Osteocyte (in vitro differentiated cells): ENCODE measurements at regions not wholly inside any gene's neighbourhood (a gene's known extent, or its start where the extent isn't known, plus 50 kb on each side); places are given as distances from the start of the nearest gene placed in this dataset.

Source experiments
- DNase-seq: peaks from one replicate; pipeline ENCODE4 v3.0.0; 2021; ENCODE audit warnings: mixed read lengths; ENCODE audit not compliant: unreplicated experiment; ENCODE audit errors: extremely low spot score
- H3K27ac Mint-ChIP-seq: one replicate; pipeline ENCODE4 v1.8.0; 2021; ENCODE audit warnings: mild to moderate bottlenecking, mixed read lengths; ENCODE audit not compliant: unreplicated experiment
- H3K27me3 Mint-ChIP-seq: one replicate; pipeline ENCODE4 v1.8.0; 2021; ENCODE audit warnings: mixed read lengths; ENCODE audit not compliant: unreplicated experiment
- H3K36me3 Mint-ChIP-seq: one replicate; pipeline ENCODE4 v1.8.0; 2021; ENCODE audit warnings: mixed read lengths; ENCODE audit not compliant: unreplicated experiment
- H3K4me1 Mint-ChIP-seq: one replicate; pipeline ENCODE4 v1.8.0; 2021; ENCODE audit warnings: mixed read lengths; ENCODE audit not compliant: unreplicated experiment
- H3K4me3 Mint-ChIP-seq: one replicate; pipeline ENCODE4 v1.8.0; 2021; ENCODE audit warnings: mild to moderate bottlenecking, moderate library complexity, mixed read lengths; ENCODE audit not compliant: unreplicated experiment
- H3K9me3 Mint-ChIP-seq: one replicate; pipeline ENCODE4 v1.8.0; 2021; ENCODE audit warnings: mixed read lengths; ENCODE audit not compliant: unreplicated experiment
- TF ChIP-seq, protein P1 (sequence below): fragments of 200-600 bp; sonication (generic); IDR thresholded peaks from 2 replicates; pipeline ENCODE4 v1.5.0; 2021; ENCODE audit warnings: antibody characterized with exemption, mild to moderate bottlenecking, moderate library complexity

DNA sequence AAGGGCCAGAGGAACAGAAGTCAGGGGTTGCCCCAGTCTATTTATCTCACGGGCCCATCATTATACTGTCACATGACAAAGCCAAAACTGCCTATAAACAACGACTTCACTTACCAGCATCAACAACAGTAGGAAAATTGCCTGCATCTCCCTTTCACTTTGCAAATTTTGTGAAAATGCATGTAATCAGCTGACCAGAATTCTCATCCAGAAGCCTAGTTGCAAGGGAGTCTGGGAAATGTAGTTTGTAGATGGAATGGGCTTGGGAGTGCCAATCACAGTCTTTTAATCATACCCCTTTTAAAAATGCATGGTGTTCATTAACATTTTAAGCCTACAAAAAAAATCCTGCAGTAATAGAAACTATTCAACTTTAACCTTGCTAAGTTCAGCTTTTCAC is 369.3 kb upstream of the TMPO start:
- Mint-ChIP-seq H3K27me3 (no peaks in the 10 kb centered on the region), H3K9me3 (no peaks in the 10 kb centered on the region)

DNA sequence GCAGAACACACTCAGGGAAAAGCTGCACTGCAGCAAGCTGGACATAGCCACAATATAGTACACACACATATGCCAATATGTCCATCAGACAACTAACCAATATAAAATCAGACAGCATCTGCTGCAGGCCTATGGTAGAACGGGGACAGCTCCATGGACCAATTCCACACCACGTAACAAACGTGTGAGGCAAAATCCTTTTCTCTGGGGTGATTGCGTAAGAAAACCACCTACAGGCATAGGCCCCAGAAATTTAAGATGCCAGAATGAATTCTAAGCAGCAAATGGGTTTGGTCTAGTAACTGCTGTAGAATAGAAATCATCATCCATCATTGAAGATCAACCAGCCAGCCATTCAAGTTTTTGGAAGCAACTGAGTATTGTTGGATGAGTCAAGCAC is 368.9 kb upstream of the TMPO start:
- TF ChIP-seq, protein P1, sequence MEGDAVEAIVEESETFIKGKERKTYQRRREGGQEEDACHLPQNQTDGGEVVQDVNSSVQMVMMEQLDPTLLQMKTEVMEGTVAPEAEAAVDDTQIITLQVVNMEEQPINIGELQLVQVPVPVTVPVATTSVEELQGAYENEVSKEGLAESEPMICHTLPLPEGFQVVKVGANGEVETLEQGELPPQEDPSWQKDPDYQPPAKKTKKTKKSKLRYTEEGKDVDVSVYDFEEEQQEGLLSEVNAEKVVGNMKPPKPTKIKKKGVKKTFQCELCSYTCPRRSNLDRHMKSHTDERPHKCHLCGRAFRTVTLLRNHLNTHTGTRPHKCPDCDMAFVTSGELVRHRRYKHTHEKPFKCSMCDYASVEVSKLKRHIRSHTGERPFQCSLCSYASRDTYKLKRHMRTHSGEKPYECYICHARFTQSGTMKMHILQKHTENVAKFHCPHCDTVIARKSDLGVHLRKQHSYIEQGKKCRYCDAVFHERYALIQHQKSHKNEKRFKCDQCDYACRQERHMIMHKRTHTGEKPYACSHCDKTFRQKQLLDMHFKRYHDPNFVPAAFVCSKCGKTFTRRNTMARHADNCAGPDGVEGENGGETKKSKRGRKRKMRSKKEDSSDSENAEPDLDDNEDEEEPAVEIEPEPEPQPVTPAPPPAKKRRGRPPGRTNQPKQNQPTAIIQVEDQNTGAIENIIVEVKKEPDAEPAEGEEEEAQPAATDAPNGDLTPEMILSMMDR = no peak
- Mint-ChIP-seq H3K36me3 (no peaks in the 10 kb centered on the region), H3K4me1 (no peaks in the 10 kb centered on the region), H3K4me3 (no peak overlapping the region), H3K27me3 (no peaks in the 10 kb centered on the region), H3K27ac (no peak overlapping the region), H3K9me3 (no peaks in the 10 kb centered on the region)
- no peak for DNase-seq

More for the DNA sequence above, 369.3 kb upstream of the TMPO start:
- Mint-ChIP-seq H3K4me3 (no peak overlapping the region), H3K4me1 (no peaks in the 10 kb centered on the region), H3K27ac (no peak overlapping the region), H3K36me3 (no peaks in the 10 kb centered on the region)
- TF ChIP-seq, protein P1 = no peak
- no peak for DNase-seq

DNA sequence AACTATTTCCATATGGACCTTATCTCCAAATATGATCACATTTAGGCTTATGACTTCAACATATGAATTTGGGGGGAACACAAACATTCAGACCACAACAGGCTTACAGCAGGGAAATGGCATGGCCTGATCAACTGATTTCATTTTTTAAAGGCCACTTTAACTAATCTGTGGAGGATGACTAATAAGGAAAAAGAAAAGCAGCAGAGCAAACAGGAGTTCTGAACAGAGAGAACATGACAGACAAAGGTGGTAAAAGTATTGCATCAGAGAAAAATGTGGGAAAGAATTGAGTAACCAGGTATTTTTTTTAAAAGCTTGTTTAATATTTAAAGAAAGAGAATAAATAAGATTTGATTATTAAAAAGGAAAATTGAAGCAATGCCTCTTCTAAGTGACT is 366.1 kb upstream of the TMPO start:
- no peak for DNase-seq
- no peaks in the 10 kb centered on the region for H3K36me3 Mint-ChIP-seq
- no peak overlapping the region for H3K27ac Mint-ChIP-seq
- TF ChIP-seq, protein P1 = no peak
- H3K9me3 Mint-ChIP-seq = no peaks in the 10 kb centered on the region
- no peaks in the 10 kb centered on the region for H3K27me3 Mint-ChIP-seq
- H3K4me3 Mint-ChIP-seq = no peak overlapping the region
- no peaks in the 10 kb centered on the region for H3K4me1 Mint-ChIP-seq

DNA sequence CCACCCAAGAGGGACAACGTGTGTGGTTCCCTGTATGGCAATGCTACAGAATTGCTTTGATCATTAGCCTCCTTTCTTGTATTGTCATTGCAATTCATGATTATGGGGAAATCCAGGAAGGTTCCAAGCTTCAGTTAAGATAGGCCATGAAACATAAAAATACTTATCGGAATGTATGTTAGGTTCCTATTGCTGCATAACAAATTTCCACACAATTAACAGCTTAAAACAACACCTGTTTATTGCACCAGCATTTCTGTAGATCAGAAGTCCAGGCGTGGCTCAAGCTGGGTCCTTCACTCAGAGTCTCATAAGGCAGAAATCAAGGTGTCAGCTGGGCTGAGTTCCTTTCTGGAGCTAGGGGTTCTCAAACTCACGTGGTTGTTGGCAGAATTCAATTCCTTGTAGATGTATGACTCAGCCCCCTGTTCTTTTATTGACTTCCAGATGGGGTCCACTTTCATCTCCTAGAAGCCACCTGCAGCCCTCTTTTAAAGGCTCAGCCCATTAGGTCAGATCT is 365.6 kb upstream of the TMPO start:
- no peaks in the 10 kb centered on the region for H3K27me3 Mint-ChIP-seq
- DNase-seq = no peak
- H3K9me3 Mint-ChIP-seq = no peaks in the 10 kb centered on the region
- H3K27ac Mint-ChIP-seq = no peak overlapping the region
- H3K4me3 Mint-ChIP-seq = no peak overlapping the region
- H3K4me1 Mint-ChIP-seq = no peaks in the 10 kb centered on the region
- no peaks in the 10 kb centered on the region for H3K36me3 Mint-ChIP-seq
- TF ChIP-seq, protein P1 = no peak

GRCh38 chr12:98151105-98151590 is 364.2 kb upstream of the TMPO start:
- no peak overlapping the region for H3K27ac Mint-ChIP-seq
- H3K4me1 Mint-ChIP-seq = no peaks in the 10 kb centered on the region
- no peak for DNase-seq
- no peaks in the 10 kb centered on the region for H3K36me3 Mint-ChIP-seq
- TF ChIP-seq, protein P1 = no peak
- no peaks in the 10 kb centered on the region for H3K9me3 Mint-ChIP-seq
- no peaks in the 10 kb centered on the region for H3K27me3 Mint-ChIP-seq
- no peak overlapping the region for H3K4me3 Mint-ChIP-seq
